Fibroblast of villous mesenchyme (primary cell): ENCODE measurements at regions not wholly inside any gene's neighbourhood (a gene's known extent, or its start where the extent isn't known, plus 50 kb on each side); places are given as distances from the start of the nearest gene placed in this dataset.

Experiments
- DNase-seq: peaks from one replicate; pipeline ENCODE4 v3.0.0-alpha.2; 2010; ENCODE audit warnings: low read depth
- H3K4me3 ChIP-seq: 2 replicates; pipeline ENCODE4 v1.5.1; 2011; ENCODE audit warnings: low read depth, mild to moderate bottlenecking, low read length
- CTCF ChIP-seq: IDR thresholded peaks from 2 replicates; pipeline ENCODE4 v1.5.1; 2012; ENCODE audit warnings: low read depth, mild to moderate bottlenecking, low read length; ENCODE audit not compliant: insufficient read depth

DNA sequence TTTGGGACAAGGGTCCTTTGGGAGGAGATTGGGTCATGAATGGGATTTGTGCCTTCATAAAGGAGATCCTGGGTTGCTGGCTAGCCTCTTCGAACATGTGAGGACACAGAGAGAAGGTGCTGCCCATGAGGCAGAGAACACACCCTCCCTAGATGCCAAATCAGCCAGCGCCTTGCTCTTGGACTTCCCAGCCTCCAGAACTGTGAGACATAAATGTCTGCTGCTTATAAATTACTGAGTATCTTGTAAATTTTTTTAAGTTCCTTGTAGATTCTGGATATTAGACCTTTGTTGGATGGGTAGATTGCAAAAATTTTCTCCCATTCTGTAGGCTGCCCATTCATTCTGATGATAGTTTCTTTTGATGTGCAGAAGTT is 297.5 kb upstream of the FOXQ1 start:
- H3K4me3 ChIP-seq = no peak overlapping the region
- no peak for TF ChIP-seq CTCF
- DNase-seq = no peak

GRCh38 chr6:1013656-1014430 is 298.1 kb upstream of the FOXQ1 start:
- no peak overlapping the region for H3K4me3 ChIP-seq
- no peak for DNase-seq
- TF ChIP-seq CTCF = no peak

DNA sequence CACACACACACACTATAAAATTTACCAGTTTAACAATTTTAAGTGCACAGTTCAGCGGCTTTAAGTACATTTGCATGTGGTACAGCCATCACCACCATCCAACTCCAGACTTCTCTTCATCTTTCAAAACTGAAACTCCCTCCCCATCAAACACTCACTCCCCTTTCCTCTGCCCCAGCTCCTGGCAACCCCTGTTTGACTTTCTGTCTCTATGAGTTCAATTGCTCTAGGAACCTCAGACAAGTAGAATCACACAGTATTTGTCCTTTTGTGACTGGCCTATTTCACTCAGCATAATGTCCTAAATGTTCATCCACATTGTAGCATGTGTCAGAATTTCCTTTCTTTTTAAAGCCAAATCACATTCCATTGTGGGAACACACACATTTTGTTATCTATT is 302.8 kb upstream of the FOXQ1 start:
- no peak for DNase-seq
- no peak for TF ChIP-seq CTCF
- no peak overlapping the region for H3K4me3 ChIP-seq

DNA sequence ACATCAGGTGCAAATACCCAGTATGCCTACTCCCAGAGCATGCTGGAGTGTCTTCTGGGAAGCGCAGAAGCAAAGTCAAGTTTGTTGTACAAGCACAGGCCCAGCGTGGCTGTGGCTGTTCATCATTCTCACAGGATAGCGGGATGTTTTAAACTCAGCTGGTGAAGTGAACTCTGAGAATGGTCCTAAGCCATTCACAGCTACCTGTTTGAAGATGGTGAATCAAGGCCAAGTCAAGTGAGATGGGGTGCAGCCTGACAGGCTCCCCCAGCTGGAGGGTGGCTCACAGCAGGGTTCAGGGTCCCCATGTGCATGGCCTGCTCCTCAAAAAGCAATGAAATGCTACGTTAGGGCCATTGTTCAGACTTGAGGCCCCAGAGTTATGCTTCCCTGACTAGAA is 304.7 kb upstream of the FOXQ1 start:
- no peak for DNase-seq
- no peak for TF ChIP-seq CTCF

GRCh38 chr6:1004885-1005630 is 306.8 kb upstream of the FOXQ1 start:
- H3K4me3 ChIP-seq = no peak overlapping the region
- peak; percentile 63 for DNase-seq
- no peak for TF ChIP-seq CTCF

More for the DNA sequence above, 304.7 kb upstream of the FOXQ1 start:
- H3K4me3 ChIP-seq = no peak overlapping the region

DNA sequence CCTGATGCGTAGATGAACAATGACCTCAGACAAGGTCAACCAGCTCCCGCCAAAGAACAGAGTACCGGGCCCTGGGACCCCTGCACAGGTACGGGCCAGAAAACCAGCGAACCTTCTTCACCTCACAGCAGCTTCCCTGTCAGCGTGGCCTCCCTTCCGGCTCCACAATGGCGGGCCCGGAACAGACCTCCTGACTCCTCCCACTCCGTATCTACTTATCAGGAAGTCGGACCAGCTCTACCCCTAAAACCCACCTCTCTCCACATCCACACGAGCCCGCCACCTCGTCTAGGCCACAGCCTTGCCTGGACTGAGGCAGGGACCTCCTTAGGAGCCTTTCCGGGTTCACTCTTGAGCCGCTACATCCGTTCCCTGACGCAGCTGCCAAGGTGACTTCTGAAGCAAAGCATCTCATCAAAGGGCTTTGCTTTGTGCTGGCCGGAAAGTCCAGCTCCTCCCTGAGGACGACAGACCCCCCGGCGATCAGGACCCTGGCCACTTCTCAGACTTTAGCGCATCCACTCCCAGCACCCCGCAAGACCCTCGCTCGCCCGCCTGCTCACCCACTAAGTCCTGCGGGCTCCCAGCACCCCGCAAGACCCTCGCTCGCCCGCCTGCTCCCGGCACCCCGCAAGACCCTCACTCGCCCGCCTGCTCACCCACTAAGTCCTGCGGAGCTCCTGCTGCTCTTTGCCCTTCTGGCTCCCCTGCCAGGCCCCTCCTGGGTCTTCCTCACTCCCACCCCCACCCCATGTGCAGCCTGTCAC is 308.3 kb upstream of the FOXQ1 start:
- no peak overlapping the region for H3K4me3 ChIP-seq
- TF ChIP-seq CTCF = no peak
- DNase-seq = no peak
